H9 (cell line): ENCODE measurements at regions not wholly inside any gene's neighbourhood (a gene's known extent, or its start where the extent isn't known, plus 50 kb on each side); places are given as distances from the start of the nearest gene placed in this dataset.

Source experiments
- DNase-seq: peaks from one replicate; pipeline ENCODE4 v3.0.0-alpha.2; 2017
- H2AFZ ChIP-seq: one replicate; pipeline ENCODE4 v1.6.1; 2013; ENCODE audit warnings: mild to moderate bottlenecking, low read length, control low read depth, moderate library complexity
- H2AK5ac ChIP-seq: 2 replicates; pipeline ENCODE4 v1.6.1; 2013; ENCODE audit warnings: low read length, control low read depth, mixed read lengths; ENCODE audit not compliant: insufficient read length
- H2BK120ac ChIP-seq: one replicate; pipeline ENCODE4 v1.6.1; 2013; ENCODE audit warnings: low read depth, mild to moderate bottlenecking, low read length, control low read depth, inconsistent platforms; ENCODE audit not compliant: poor library complexity, severe bottlenecking
- H2BK12ac ChIP-seq: 2 replicates; pipeline ENCODE4 v1.6.1; 2013; ENCODE audit warnings: low read length, control low read depth, mixed read lengths, low read depth; ENCODE audit not compliant: insufficient read length
- H2BK15ac ChIP-seq: 2 replicates; pipeline ENCODE4 v1.6.1; 2013; ENCODE audit warnings: low read depth, low read length, control low read depth
- H2BK20ac ChIP-seq: one replicate; pipeline ENCODE4 v1.6.1; 2013; ENCODE audit warnings: low read depth, mild to moderate bottlenecking, low read length, control low read depth, inconsistent platforms; ENCODE audit not compliant: poor library complexity, severe bottlenecking
- H2BK5ac ChIP-seq: 2 replicates; pipeline ENCODE4 v1.6.1; 2013; ENCODE audit warnings: low read length, control low read depth, mixed read lengths; ENCODE audit not compliant: insufficient read length
- H3K14ac ChIP-seq: 2 replicates; pipeline ENCODE4 v1.6.1; 2013; ENCODE audit warnings: low read length, control low read depth; ENCODE audit not compliant: insufficient read depth
- H3K18ac ChIP-seq: 2 replicates; pipeline ENCODE4 v1.6.1; 2013; ENCODE audit warnings: low read depth, mild to moderate bottlenecking, mixed read lengths, low read length, control low read depth; ENCODE audit not compliant: insufficient read length
- H3K23ac ChIP-seq: 2 replicates; pipeline ENCODE4 v1.6.1; 2013; ENCODE audit warnings: low read length, control low read depth, mixed read lengths, low read depth; ENCODE audit not compliant: insufficient read length
- H3K23me2 ChIP-seq: 2 replicates; pipeline ENCODE4 v1.6.1; 2013; ENCODE audit warnings: low read depth, mild to moderate bottlenecking, mixed read lengths, low read length, control low read depth; ENCODE audit not compliant: insufficient read length, poor library complexity, severe bottlenecking
- H3K27ac ChIP-seq: 2 replicates; pipeline ENCODE4 v1.5.1; 2013; ENCODE audit warnings: low read length, control low read depth, mixed read lengths, low read depth; ENCODE audit not compliant: insufficient read length
- H3K27me3 ChIP-seq: 2 replicates; pipeline ENCODE4 v1.6.1; 2013; ENCODE audit warnings: low read length, control low read depth, inconsistent platforms; ENCODE audit not compliant: insufficient read depth
- H3K4ac ChIP-seq: 2 replicates; pipeline ENCODE4 v1.6.1; 2013; ENCODE audit warnings: low read depth, mild to moderate bottlenecking, control low read depth, inconsistent platforms, low read length, moderate library complexity
- H3K4me1 ChIP-seq: 2 replicates; pipeline ENCODE4 v1.6.1; 2013; ENCODE audit warnings: low read length, control low read depth, inconsistent platforms; ENCODE audit not compliant: insufficient read depth
- H3K4me2 ChIP-seq: 2 replicates; pipeline ENCODE4 v1.6.1; 2013; ENCODE audit warnings: low read length, control low read depth, mixed read lengths; ENCODE audit not compliant: insufficient read length, insufficient read depth
- H3K56ac ChIP-seq: 2 replicates; pipeline ENCODE4 v1.6.1; 2013; ENCODE audit warnings: low read depth, mild to moderate bottlenecking, mixed read lengths, low read length, control low read depth; ENCODE audit not compliant: insufficient read length
- H3K79me1 ChIP-seq: 2 replicates; pipeline ENCODE4 v1.6.1; 2013; ENCODE audit warnings: low read depth, mild to moderate bottlenecking, moderate library complexity, low read length, control low read depth, inconsistent platforms; ENCODE audit not compliant: insufficient read depth, poor library complexity, severe bottlenecking
- H3K79me2 ChIP-seq: 2 replicates; pipeline ENCODE4 v1.6.1; 2013; ENCODE audit warnings: low read length, control low read depth, inconsistent platforms; ENCODE audit not compliant: insufficient read depth
- H3K9ac ChIP-seq: 2 replicates; pipeline ENCODE4 v1.6.1; 2013; ENCODE audit warnings: low read length, control low read depth, mixed read lengths; ENCODE audit not compliant: insufficient read length; ENCODE audit errors: extremely low read depth
- H3K9me3 ChIP-seq: one replicate; pipeline ENCODE4 v1.6.1; 2013; ENCODE audit warnings: low read depth, low read length, inconsistent platforms; ENCODE audit not compliant: control insufficient read depth
- H3T11ph ChIP-seq: one replicate; pipeline ENCODE4 v1.6.1; 2013; ENCODE audit warnings: mild to moderate bottlenecking, low read length, control low read depth, inconsistent platforms
- H4K20me1 ChIP-seq: one replicate; pipeline ENCODE4 v1.6.1; 2013; ENCODE audit not compliant: control insufficient read depth, insufficient read length, insufficient read depth
- H4K5ac ChIP-seq: 2 replicates; pipeline ENCODE4 v1.6.1; 2013; ENCODE audit warnings: low read depth, mild to moderate bottlenecking, mixed read lengths, low read length, control low read depth; ENCODE audit not compliant: insufficient read length
- H4K8ac ChIP-seq: replicated peaks from 2 replicates; pipeline ENCODE4 v1.6.1; 2013; ENCODE audit warnings: low read length, control low read depth, mixed read lengths, low read depth; ENCODE audit not compliant: insufficient read length
- H4K91ac ChIP-seq: 2 replicates; pipeline ENCODE4 v1.6.1; 2013; ENCODE audit warnings: low read depth, mild to moderate bottlenecking, moderate library complexity, mixed read lengths, low read length, control low read depth; ENCODE audit not compliant: insufficient read length
- H3K27ac Mint-ChIP-seq, 3 experiments: 2 replicates in 2 of 3; 3 replicates in 1 of 3; pipeline ENCODE4 v1.8.0; 2020 to 2021; ENCODE audit warnings: mixed read lengths in 3 of 3, mild to moderate bottlenecking in 1 of 3, moderate library complexity in 1 of 3
- H3K27me3 Mint-ChIP-seq: 2 replicates; pipeline ENCODE4 v1.8.0; 2021; ENCODE audit warnings: low read depth, mild to moderate bottlenecking, moderate library complexity, mixed read lengths
- H3K36me3 Mint-ChIP-seq, 3 experiments: 2 replicates in 2 of 3; 3 replicates in 1 of 3; pipeline ENCODE4 v1.8.0; 2020 to 2021; ENCODE audit warnings: low read depth in 3 of 3, mixed read lengths in 3 of 3; ENCODE audit not compliant: insufficient read depth in 1 of 3
- H3K4me1 Mint-ChIP-seq, 2 experiments: 2 replicates each; pipeline ENCODE4 v1.8.0; 2020; ENCODE audit warnings: mixed read lengths in 2 of 2
- H3K4me3 Mint-ChIP-seq, 2 experiments: 2 replicates in 1 of 2; 3 replicates in 1 of 2; pipeline ENCODE4 v1.8.0; 2020 to 2021; ENCODE audit warnings: mild to moderate bottlenecking in 2 of 2, mixed read lengths in 2 of 2, moderate library complexity in 1 of 2
- H3K9me3 Mint-ChIP-seq, 2 experiments: 2 replicates in 1 of 2; 3 replicates in 1 of 2; pipeline ENCODE4 v1.8.0; 2020; ENCODE audit warnings: mild to moderate bottlenecking in 2 of 2, mixed read lengths in 2 of 2, moderate library complexity in 1 of 2
- CTCF ChIP-seq: fragments of 200-600 bp; sonication (generic); conservative IDR thresholded peaks from 3 replicates; pipeline ENCODE4 v1.8.0; 2021; ENCODE audit warnings: antibody characterized with exemption, mild to moderate bottlenecking

GRCh38 chr3:151644986-151645385 is 88.7 kb upstream of the AADACL2 start:
- H3K9me3 Mint-ChIP-seq, result no peaks in the 10 kb centered on the region; a peak in 1 of 5 replicates
- no peaks in the 10 kb centered on the region for H3K9me3 ChIP-seq

More at GRCh38 chr3:151644986-151645385, 88.7 kb upstream of the AADACL2 start:
- no peaks in the 10 kb centered on the region for H3K79me2 ChIP-seq
- no peak overlapping the region for H3K23ac ChIP-seq
- H4K91ac ChIP-seq, result no peak overlapping the region
- H2BK5ac ChIP-seq, result no peak overlapping the region
- no peaks in the 10 kb centered on the region for H3K4me1 ChIP-seq
- Mint-ChIP-seq H3K27me3 (no peaks in the 10 kb centered on the region), H3K4me3 (no peak overlapping the region), H3K4me1 (no peaks in the 10 kb centered on the region), H3K27ac (no peak overlapping the region), H3K36me3 (no peaks in the 10 kb centered on the region)
- no peaks in the 10 kb centered on the region for H4K20me1 ChIP-seq
- no peaks in the 10 kb centered on the region for H3K27me3 ChIP-seq
- TF ChIP-seq CTCF, result no peak
- H2BK15ac ChIP-seq, result no peak overlapping the region
- no peak overlapping the region for H2BK120ac ChIP-seq
- H3T11ph ChIP-seq, result no peak overlapping the region
- H3K4ac ChIP-seq, result no peak overlapping the region
- no peak overlapping the region for H3K9ac ChIP-seq
- H3K79me1 ChIP-seq, result no peaks in the 10 kb centered on the region
- H2AK5ac ChIP-seq, result no peak overlapping the region
- H3K23me2 ChIP-seq, result no peaks in the 10 kb centered on the region
- DNase-seq, result no peak
- H2BK12ac ChIP-seq, result no peak overlapping the region
- H3K14ac ChIP-seq, result no peak overlapping the region
- H4K8ac ChIP-seq, result no peak overlapping the region
- H3K18ac ChIP-seq, result no peak overlapping the region
- H4K5ac ChIP-seq, result no peak overlapping the region
- no peak overlapping the region for H3K27ac ChIP-seq
- H3K56ac ChIP-seq, result no peak overlapping the region
- H2AFZ ChIP-seq, result no peak overlapping the region
- H3K4me2 ChIP-seq, result no peak overlapping the region
- H2BK20ac ChIP-seq, result no peak overlapping the region
